A549 (cell line): ENCODE measurements at regions not wholly inside any gene's neighbourhood (a gene's known extent, or its start where the extent isn't known, plus 50 kb on each side); places are given as distances from the start of the nearest gene placed in this dataset.

Experiments used
- BCL3 ChIP-seq: fragments of >200 bp; sonication (Bioruptor Twin); formaldehyde crosslinking; IDR thresholded peaks from 3 replicates; pipeline ENCODE4 v1.6.1; 2016
- CBX8 ChIP-seq: fragments of 200-600 bp; sonication (generic); IDR thresholded peaks from 2 replicates; pipeline ENCODE4 v1.6.1; 2016
- CHD2 ChIP-seq: fragments of 150-350 bp; IDR thresholded peaks from 2 replicates; pipeline ENCODE4 v1.6.1; 2014; ENCODE audit warnings: low read length; ENCODE audit not compliant: partially characterized antibody
- EP300 ChIP-seq, 2 experiments: fragments of >200 bp; sonication (Bioruptor Twin); formaldehyde crosslinking; IDR thresholded peaks; 2 replicates in 1 of 2; 3 replicates in 1 of 2; pipeline ENCODE4 v1.6.1; 2016 to 2017
- JUN ChIP-seq, 2 experiments: fragments of >200 bp; sonication (Bioruptor Twin); formaldehyde crosslinking; IDR thresholded peaks; 2 replicates in 1 of 2; 3 replicates in 1 of 2; pipeline ENCODE4 v1.6.1; 2016 to 2017
- NFE2L2 ChIP-seq: fragments of 150-350 bp; conservative IDR thresholded peaks from 2 replicates; pipeline ENCODE4 v1.6.1; 2014; ENCODE audit warnings: low read length
- PBX3 ChIP-seq: IDR thresholded peaks from 2 replicates; pipeline ENCODE4 v1.6.1; 2012
- RFX5 ChIP-seq: fragments of 450-650 bp; IDR thresholded peaks from 2 replicates; pipeline ENCODE4 v1.7.1; 2014; ENCODE audit warnings: antibody characterized with exemption, mild to moderate bottlenecking, moderate library complexity
- RNF2 ChIP-seq: fragments of 200-600 bp; sonication (generic); IDR thresholded peaks from 2 replicates; pipeline ENCODE4 v1.6.1; 2016; ENCODE audit warnings: low read depth, mild to moderate bottlenecking, antibody characterized with exemption, moderate library complexity, borderline replicate concordance
- TF ChIP-seq, protein P1 (sequence below): fragments of >200 bp; sonication (Bioruptor Twin); formaldehyde crosslinking; IDR thresholded peaks from 3 replicates; pipeline ENCODE4 v1.5.1; 2016
- TF ChIP-seq, protein P2 (sequence below): fragments of 150-350 bp; IDR thresholded peaks from 2 replicates; pipeline ENCODE4 v1.6.1; 2014; ENCODE audit warnings: low read depth, mild to moderate bottlenecking, low read length
- TF ChIP-seq, protein P3 (sequence below): IDR thresholded peaks from 2 replicates; pipeline ENCODE4 v1.6.1; 2012; ENCODE audit warnings: low read depth, borderline replicate concordance

DNA sequence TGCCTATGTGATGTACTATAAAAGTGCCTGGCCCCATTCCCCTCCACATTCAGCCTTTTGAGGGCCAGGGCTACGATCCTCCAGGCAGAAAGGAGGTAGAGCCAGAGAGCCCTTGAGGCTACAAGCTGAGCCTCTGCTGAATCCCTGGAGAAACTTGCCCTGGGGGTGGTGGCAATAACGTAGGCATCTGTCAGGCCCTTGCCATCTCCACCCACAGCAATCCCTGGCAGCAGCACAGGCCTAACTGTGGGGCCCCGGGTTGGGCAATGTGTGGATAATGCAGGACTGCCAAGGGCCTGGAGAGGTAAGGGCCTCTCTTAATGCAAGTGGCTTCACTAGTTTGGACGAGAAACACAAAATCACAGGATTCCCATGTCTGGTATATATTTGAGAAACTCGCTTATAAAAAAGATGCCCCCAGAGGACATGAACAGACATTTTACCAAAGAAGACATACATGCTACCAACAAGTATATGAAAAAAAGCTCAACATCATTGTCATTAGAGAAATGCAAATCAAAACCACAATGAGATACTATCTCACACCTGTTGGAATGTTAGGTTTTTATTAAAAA lies 99.0 kb downstream of the QRSL1 start:
- TF ChIP-seq, protein P1, sequence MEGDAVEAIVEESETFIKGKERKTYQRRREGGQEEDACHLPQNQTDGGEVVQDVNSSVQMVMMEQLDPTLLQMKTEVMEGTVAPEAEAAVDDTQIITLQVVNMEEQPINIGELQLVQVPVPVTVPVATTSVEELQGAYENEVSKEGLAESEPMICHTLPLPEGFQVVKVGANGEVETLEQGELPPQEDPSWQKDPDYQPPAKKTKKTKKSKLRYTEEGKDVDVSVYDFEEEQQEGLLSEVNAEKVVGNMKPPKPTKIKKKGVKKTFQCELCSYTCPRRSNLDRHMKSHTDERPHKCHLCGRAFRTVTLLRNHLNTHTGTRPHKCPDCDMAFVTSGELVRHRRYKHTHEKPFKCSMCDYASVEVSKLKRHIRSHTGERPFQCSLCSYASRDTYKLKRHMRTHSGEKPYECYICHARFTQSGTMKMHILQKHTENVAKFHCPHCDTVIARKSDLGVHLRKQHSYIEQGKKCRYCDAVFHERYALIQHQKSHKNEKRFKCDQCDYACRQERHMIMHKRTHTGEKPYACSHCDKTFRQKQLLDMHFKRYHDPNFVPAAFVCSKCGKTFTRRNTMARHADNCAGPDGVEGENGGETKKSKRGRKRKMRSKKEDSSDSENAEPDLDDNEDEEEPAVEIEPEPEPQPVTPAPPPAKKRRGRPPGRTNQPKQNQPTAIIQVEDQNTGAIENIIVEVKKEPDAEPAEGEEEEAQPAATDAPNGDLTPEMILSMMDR, result no peak
- TF ChIP-seq, protein P2, sequence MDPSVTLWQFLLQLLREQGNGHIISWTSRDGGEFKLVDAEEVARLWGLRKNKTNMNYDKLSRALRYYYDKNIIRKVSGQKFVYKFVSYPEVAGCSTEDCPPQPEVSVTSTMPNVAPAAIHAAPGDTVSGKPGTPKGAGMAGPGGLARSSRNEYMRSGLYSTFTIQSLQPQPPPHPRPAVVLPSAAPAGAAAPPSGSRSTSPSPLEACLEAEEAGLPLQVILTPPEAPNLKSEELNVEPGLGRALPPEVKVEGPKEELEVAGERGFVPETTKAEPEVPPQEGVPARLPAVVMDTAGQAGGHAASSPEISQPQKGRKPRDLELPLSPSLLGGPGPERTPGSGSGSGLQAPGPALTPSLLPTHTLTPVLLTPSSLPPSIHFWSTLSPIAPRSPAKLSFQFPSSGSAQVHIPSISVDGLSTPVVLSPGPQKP, result no peak
- TF ChIP-seq PBX3 (no peak), BCL3 (no peak), NFE2L2 (no peak), RFX5 (no peak), RNF2 (no peak), JUN (IDR thresholded peaks at IDR 0.05) (no peak), CHD2 (no peak), CBX8 (no peak), EP300 (IDR thresholded peaks at IDR 0.05) (no peak)
- TF ChIP-seq, protein P3, sequence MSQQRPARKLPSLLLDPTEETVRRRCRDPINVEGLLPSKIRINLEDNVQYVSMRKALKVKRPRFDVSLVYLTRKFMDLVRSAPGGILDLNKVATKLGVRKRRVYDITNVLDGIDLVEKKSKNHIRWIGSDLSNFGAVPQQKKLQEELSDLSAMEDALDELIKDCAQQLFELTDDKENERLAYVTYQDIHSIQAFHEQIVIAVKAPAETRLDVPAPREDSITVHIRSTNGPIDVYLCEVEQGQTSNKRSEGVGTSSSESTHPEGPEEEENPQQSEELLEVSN, result no peak
